Kidney (tissue), 13 donors: ENCODE measurements at regions not wholly inside any gene's neighbourhood (a gene's known extent, or its start where the extent isn't known, plus 50 kb on each side); places are given as distances from the start of the nearest gene placed in this dataset.
A peak's percentile ranks its signal among the peaks of the same experiment; 100 is the strongest.

Source experiments
- DNase-seq, 5 donors: peaks; one replicate each; pipeline ENCODE4 v3.0.0-alpha.2; 2013 to 2020
- FAIRE-seq: peaks from 2 replicates; lab custom pipeline; 2012; peaks lifted over from hg19 to GRCh38; lab: Jason Lieb, UNC
- H3K27ac ChIP-seq, 2 donors: one replicate each; pipeline ENCODE4 v1.7.0; 2013; ENCODE audit warnings: low read depth in 2 of 2, low read length in 2 of 2, inconsistent platforms in 1 of 2
- H3K27me3 ChIP-seq: one replicate; pipeline ENCODE4 v1.7.1; 2013; ENCODE audit warnings: low read length, inconsistent platforms; ENCODE audit not compliant: control insufficient read depth, insufficient read depth
- H3K36me3 ChIP-seq, 3 donors: one replicate each; pipeline versions ENCODE4 v1.7.0 to v1.7.1; 2013; ENCODE audit warnings: low read length in 3 of 3, control low read depth in 1 of 3, inconsistent platforms in 1 of 3; ENCODE audit not compliant: insufficient read depth in 3 of 3, control insufficient read depth in 2 of 3
- H3K4me1 ChIP-seq, 3 donors: one replicate each; pipeline versions ENCODE4 v1.7.0 to v1.7.1; 2013; ENCODE audit warnings: low read length in 3 of 3, inconsistent platforms in 1 of 3, low read depth in 1 of 3; ENCODE audit not compliant: control insufficient read depth in 2 of 3, insufficient read depth in 2 of 3
- H3K4me3 ChIP-seq, 3 donors: one replicate each; pipeline versions ENCODE4 v1.7.0 to v1.8.1; 2013; ENCODE audit warnings: low read length in 3 of 3, control low read depth in 1 of 3, inconsistent platforms in 1 of 3
- H3K9ac ChIP-seq, 3 donors: one replicate each; pipeline versions ENCODE4 v1.7.0 to v1.7.1; 2013; ENCODE audit warnings: low read length in 3 of 3, control low read depth in 1 of 3, inconsistent platforms in 1 of 3
- H3K9me3 ChIP-seq, 3 donors: one replicate each; pipeline versions ENCODE4 v1.7.0 to v1.7.1; 2013; ENCODE audit warnings: low read length in 3 of 3, control low read depth in 1 of 3, inconsistent platforms in 1 of 3; ENCODE audit not compliant: control insufficient read depth in 2 of 3, insufficient read depth in 1 of 3
- CTCF ChIP-seq: IDR thresholded peaks from 3 replicates; pipeline ENCODE4 v1.5.1; 2012; ENCODE audit warnings: mild to moderate bottlenecking, moderate library complexity, borderline replicate concordance; ENCODE audit not compliant: insufficient read depth; ENCODE audit errors: extremely low read depth
- intact Hi-C: fragments of 100-400 bp; cut with DNase I; formaldehyde crosslinking; loops from one replicate; pipeline ENCODE4 v1.11.1; 2022
- donor health status: control.
- donor health status: control.
- donor health status: control.
- donor health status: control.
- donor health status: control.
- donor health status: DM: yes; HTN: yes; CAD: no.
- donor health status: Normal renal cell carcinoma (clear cell type).

- FAIRE-seq (no peak), DNase-seq (no peak)
- Histone ChIP-seq H3K27me3 (no peaks in the 10 kb centered on the region), H3K9ac (no peak overlapping the region), H3K36me3 (no peaks in the 10 kb centered on the region), H3K9me3 (no peaks in the 10 kb centered on the region), H3K4me1 (no peaks in the 10 kb centered on the region), H3K27ac (no peak overlapping the region), H3K4me3 (no peak overlapping the region)
- intact Hi-C loops: no loop called here
- no peak for TF ChIP-seq CTCF
Observed at GRCh38 chr13:84032116-84032515, 149.8 kb upstream of the SLITRK1 start.

- Histone ChIP-seq H3K27me3 (no peaks in the 10 kb centered on the region), H3K27ac (no peak overlapping the region), H3K4me1 (no peaks in the 10 kb centered on the region), H3K9ac (no peak overlapping the region), H3K9me3 (no peaks in the 10 kb centered on the region), H3K4me3 (no peak overlapping the region), H3K36me3 (no peaks in the 10 kb centered on the region)
- intact Hi-C loops: no loop called here
- no peak for FAIRE-seq
- no peak for TF ChIP-seq CTCF
- no peak for DNase-seq
Observed at GRCh38 chr13:84031120-84031519, 148.8 kb upstream of the SLITRK1 start.

- Histone ChIP-seq H3K4me1 (no peaks in the 10 kb centered on the region), H3K27ac (no peak overlapping the region), H3K4me3 (no peak overlapping the region), H3K36me3 (no peaks in the 10 kb centered on the region), H3K9ac (no peak overlapping the region), H3K9me3 (no peaks in the 10 kb centered on the region), H3K27me3 (no peaks in the 10 kb centered on the region)
- DNase-seq: no peak
- intact Hi-C loops: no loop called here
- TF ChIP-seq CTCF: no peak
- FAIRE-seq: no peak
Observed at GRCh38 chr13:84029396-84029795, 147.1 kb upstream of the SLITRK1 start.

- no peaks in the 10 kb centered on the region for H3K4me1 ChIP-seq
- H3K9me3 ChIP-seq: no peaks in the 10 kb centered on the region
- H3K9ac ChIP-seq: no peak overlapping the region
- no peak overlapping the region for H3K27ac ChIP-seq
- intact Hi-C loops: no loop called here
- FAIRE-seq (no peak), DNase-seq (peak in 2 of 5 donors; percentile 12 to 28)
- H3K4me3 ChIP-seq: no peak overlapping the region
- no peaks in the 10 kb centered on the region for H3K27me3 ChIP-seq
- H3K36me3 ChIP-seq: no peaks in the 10 kb centered on the region
- no peak for TF ChIP-seq CTCF
Observed at GRCh38 chr13:84025824-84026223, 143.6 kb upstream of the SLITRK1 start.
